H1 (cell line): ENCODE measurements at regions not wholly inside any gene's neighbourhood (a gene's known extent, or its start where the extent isn't known, plus 50 kb on each side); places are given as distances from the start of the nearest gene placed in this dataset.

Source experiments
- CTCF ChIA-PET: fragments of 300-600 bp; sonication (Branson Sonifier 250); formaldehyde crosslinking; loops from one replicate; lab custom pipeline; 2021; ENCODE audit not compliant: partially characterized antibody; lab: Charles Lee
- POLR2A ChIA-PET: fragments of 300-600 bp; sonication (Branson Sonifier 250); formaldehyde crosslinking; loops from one replicate; lab custom pipeline; 2021; ENCODE audit warnings: inconsistent platforms; ENCODE audit not compliant: partially characterized antibody; lab: Charles Lee
- DNase-seq, 2 experiments: peaks; one replicate each; pipeline versions ENCODE4 v3.0.0 to v3.0.0-alpha.2; 2010 to 2022; ENCODE audit warnings: low spot score in 2 of 2, low read depth in 1 of 2, mixed read lengths in 1 of 2
- FAIRE-seq: peaks from 2 replicates; lab custom pipeline; 2011; peaks lifted over from hg19 to GRCh38; lab: Jason Lieb, UNC
- H2AFZ ChIP-seq: 2 replicates; pipeline ENCODE4 v1.8.1; 2012; ENCODE audit warnings: low read length, inconsistent platforms
- H2AK5ac ChIP-seq: 2 replicates; pipeline ENCODE4 v1.6.1; 2013; ENCODE audit warnings: low read depth, low read length
- H2BK120ac ChIP-seq: replicated peaks from 2 replicates; pipeline ENCODE3; 2013; ENCODE audit warnings: low read depth, low read length, inconsistent platforms
- H2BK12ac ChIP-seq: 2 replicates; pipeline ENCODE4 v1.6.1; 2013; ENCODE audit warnings: low read depth, low read length
- H2BK15ac ChIP-seq: 2 replicates; pipeline ENCODE4 v1.6.1; 2013; ENCODE audit warnings: low read length
- H2BK20ac ChIP-seq: 2 replicates; pipeline ENCODE4 v1.6.1; 2013; ENCODE audit warnings: low read length
- H2BK5ac ChIP-seq: 2 replicates; pipeline ENCODE4 v1.6.1; 2013; ENCODE audit warnings: low read depth, low read length
- H3K14ac ChIP-seq: 2 replicates; pipeline ENCODE4 v1.6.1; 2013; ENCODE audit warnings: inconsistent platforms; ENCODE audit not compliant: insufficient read length
- H3K18ac ChIP-seq: 2 replicates; pipeline ENCODE4 v1.6.1; 2013; ENCODE audit warnings: low read length; ENCODE audit errors: extremely low read depth
- H3K23ac ChIP-seq: 2 replicates; pipeline ENCODE4 v1.6.1; 2013; ENCODE audit warnings: inconsistent platforms; ENCODE audit not compliant: insufficient read length
- H3K23me2 ChIP-seq: 2 replicates; pipeline ENCODE4 v1.6.1; 2013; ENCODE audit warnings: low read depth, low read length
- H3K27ac ChIP-seq: 2 replicates; pipeline ENCODE4 v1.6.1; 2011; ENCODE audit warnings: low read depth, low read length, inconsistent platforms
- H3K27me3 ChIP-seq, 4 experiments: replicated peaks in 1 of 4; 1 replicate in 1 of 4; 2 replicates in 3 of 4; pipeline versions ENCODE4 v1.6.1 to v1.8.1; 2011 to 2013; ENCODE audit warnings: low read length in 3 of 4, mild to moderate bottlenecking in 3 of 4, inconsistent platforms in 2 of 4, mixed read lengths in 2 of 4, moderate library complexity in 1 of 4; ENCODE audit not compliant: control insufficient read depth in 3 of 4, insufficient read depth in 3 of 4; ENCODE audit errors: extremely low read depth in 1 of 4
- H3K36me3 ChIP-seq, 4 experiments: 2 replicates each; pipeline versions ENCODE4 v1.6.1 to v1.8.1; 2011 to 2013; ENCODE audit warnings: mild to moderate bottlenecking in 4 of 4, low read length in 3 of 4, moderate library complexity in 2 of 4, control low read depth in 1 of 4, inconsistent platforms in 1 of 4; ENCODE audit not compliant: insufficient read depth in 4 of 4, control insufficient read depth in 2 of 4
- H3K4ac ChIP-seq: replicated peaks from 2 replicates; pipeline ENCODE3; 2013; ENCODE audit warnings: low read length, low read depth, mixed read lengths, inconsistent platforms; ENCODE audit not compliant: insufficient read length
- H3K4me1 ChIP-seq, 4 experiments: replicated peaks in 1 of 4; 1 replicate in 1 of 4; 2 replicates in 3 of 4; pipeline versions ENCODE4 v1.6.1 to v1.8.1; 2011 to 2013; ENCODE audit warnings: low read length in 3 of 4, inconsistent platforms in 2 of 4, mixed read lengths in 1 of 4; ENCODE audit not compliant: insufficient read depth in 4 of 4, control insufficient read depth in 3 of 4
- H3K4me2 ChIP-seq, 2 experiments: 2 replicates each; pipeline versions ENCODE4 v1.6.1 to v1.8.1; 2011 to 2013; ENCODE audit warnings: low read depth in 2 of 2, low read length in 2 of 2, control low read depth in 1 of 2, inconsistent platforms in 1 of 2, mild to moderate bottlenecking in 1 of 2; ENCODE audit not compliant: insufficient read depth in 1 of 2
- H3K4me3 ChIP-seq, 4 experiments: fragments of 200-600, 300-600 bp in 1 of 4; sonication (generic), shearing (Covaris generic), sonication (Bioruptor Twin) in 1 of 4; 2 replicates each; pipeline versions ENCODE4 v1.5.1 to v1.8.1; 2011 to 2016; ENCODE audit warnings: low read length in 4 of 4, low read depth in 3 of 4, control low read depth in 2 of 4, inconsistent platforms in 2 of 4, mild to moderate bottlenecking in 2 of 4, mixed read lengths in 1 of 4, moderate library complexity in 1 of 4; ENCODE audit not compliant: insufficient read depth in 2 of 4; ENCODE audit errors: extremely low read depth in 1 of 4
- H3K56ac ChIP-seq: replicated peaks from 2 replicates; pipeline ENCODE3; 2013; ENCODE audit warnings: low read depth, mild to moderate bottlenecking, mixed read lengths, low read length, inconsistent platforms; ENCODE audit not compliant: insufficient read length
- H3K79me1 ChIP-seq: 2 replicates; pipeline ENCODE4 v1.6.1; 2013; ENCODE audit warnings: low read depth, low read length, control low read depth
- H3K79me2 ChIP-seq, 2 experiments: 2 replicates each; pipeline versions ENCODE4 v1.6.1 to v1.8.1; 2012 to 2013; ENCODE audit warnings: low read length in 2 of 2, mild to moderate bottlenecking in 2 of 2, inconsistent platforms in 1 of 2; ENCODE audit not compliant: insufficient read depth in 2 of 2, control insufficient read depth in 1 of 2
- H3K9ac ChIP-seq, 4 experiments: replicated peaks in 1 of 4; 1 replicate in 1 of 4; 2 replicates in 3 of 4; pipeline versions ENCODE4 v1.6.1 to v1.8.1; 2011 to 2013; ENCODE audit warnings: low read depth in 3 of 4, low read length in 3 of 4, control low read depth in 2 of 4, mild to moderate bottlenecking in 2 of 4, moderate library complexity in 2 of 4, inconsistent platforms in 1 of 4; ENCODE audit errors: extremely low read depth in 1 of 4
- H3K9me3 ChIP-seq, 2 experiments: 2 replicates each; pipeline versions ENCODE4 v1.6.1 to v1.8.1; 2012 to 2013; ENCODE audit warnings: mild to moderate bottlenecking in 2 of 2, moderate library complexity in 2 of 2, control low read depth in 1 of 2, inconsistent platforms in 1 of 2, low read depth in 1 of 2, low read length in 1 of 2, mixed read lengths in 1 of 2; ENCODE audit not compliant: insufficient read depth in 2 of 2
- H4K20me1 ChIP-seq, 2 experiments: replicated peaks in 1 of 2; 2 replicates each; pipeline versions ENCODE3 to v1.8.1; 2011 to 2013; ENCODE audit warnings: inconsistent platforms in 2 of 2, low read length in 2 of 2, mild to moderate bottlenecking in 1 of 2; ENCODE audit not compliant: insufficient read depth in 2 of 2, control insufficient read depth in 1 of 2
- H4K5ac ChIP-seq: 2 replicates; pipeline ENCODE4 v1.6.1; 2013; ENCODE audit warnings: low read length, low read depth, mixed read lengths, inconsistent platforms; ENCODE audit not compliant: insufficient read length
- H4K8ac ChIP-seq: 2 replicates; pipeline ENCODE4 v1.8.0; 2013; ENCODE audit warnings: mild to moderate bottlenecking, moderate library complexity, low read length, inconsistent platforms; ENCODE audit not compliant: insufficient read depth; ENCODE audit errors: extremely low read depth
- H4K91ac ChIP-seq: replicated peaks from 2 replicates; pipeline ENCODE3; 2013; ENCODE audit warnings: low read length, mixed read lengths, inconsistent platforms; ENCODE audit not compliant: insufficient read length
- BCL11A ChIP-seq, 2 experiments: IDR thresholded peaks; one replicate each; pipeline ENCODE4 v1.6.1; 2011; ENCODE audit warnings: low read depth in 2 of 2, low read length in 2 of 2, mild to moderate bottlenecking in 2 of 2
- JUN ChIP-seq: IDR thresholded peaks from 2 replicates; pipeline ENCODE4 v1.6.1; 2011; ENCODE audit warnings: low read depth, mild to moderate bottlenecking, improper control_type of control experiment, low read length
- RXRA ChIP-seq: IDR thresholded peaks from 2 replicates; pipeline ENCODE4 v1.6.1; 2011; ENCODE audit warnings: low read depth, mild to moderate bottlenecking, low read length, moderate library complexity; ENCODE audit not compliant: insufficient read depth
- TAF7 ChIP-seq: optimal IDR thresholded peaks from 2 replicates; pipeline ENCODE3; 2011; ENCODE audit warnings: low read depth, mild to moderate bottlenecking, inconsistent platforms, low read length, moderate library complexity, borderline replicate concordance
- WGBS, 2 experiments: shearing (Covaris generic) in 1 of 2; methylation state at CpG; one replicate each; pipeline versions ENCODE4 v1.1.6 to v1.1.7; 2013 to 2015; ENCODE audit warnings: low lambda C conversion rate in 2 of 2, mixed read lengths in 2 of 2, inconsistent platforms in 1 of 2, low coverage in 1 of 2, missing lambda C conversion rate in 1 of 2; ENCODE audit not compliant: insufficient replicate concordance in 2 of 2, insufficient coverage in 1 of 2, insufficient read length in 1 of 2; ENCODE audit errors: extremely low coverage in 1 of 2, missing lambda C conversion rate in 1 of 2; 5-methylcytosine and 5-hydroxymethylcytosine counted together

DNA sequence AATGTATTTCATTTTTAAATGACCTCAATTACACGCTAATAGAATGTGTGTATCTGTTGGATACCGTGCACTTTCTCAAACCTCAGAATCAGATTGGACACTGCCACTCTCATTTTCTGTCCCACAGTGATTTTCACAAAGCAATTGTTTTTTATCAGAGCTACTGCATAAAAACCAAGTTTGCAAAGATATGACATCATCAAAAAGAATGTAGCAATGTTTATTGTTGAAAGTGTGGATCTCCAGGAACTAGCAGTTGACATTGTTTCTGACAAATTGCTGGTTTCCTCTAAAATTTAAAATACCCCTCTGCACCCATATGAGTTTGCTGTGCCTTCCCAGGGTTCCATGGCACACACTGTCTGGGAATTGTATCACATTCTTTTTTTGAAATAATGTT is 362.7 kb upstream of the DDI1 start:
- H3K27me3 ChIP-seq = peaks cover 0 to 2% (median 0%) of the 10 kb centered on the region in 4 experiments; a peak in 2 of 7 replicates
- no peak overlapping the region for H3K4me3 ChIP-seq
- no peak overlapping the region for H4K5ac ChIP-seq
- no peak overlapping the region for H2BK12ac ChIP-seq
- no peaks in the 10 kb centered on the region for H3K23me2 ChIP-seq
- ChIA-PET CTCF (no interaction called here), POLR2A (no interaction called here)
- no peak overlapping the region for H3K23ac ChIP-seq
- H3K79me1 ChIP-seq = no peaks in the 10 kb centered on the region
- no peak for TF ChIP-seq JUN
- no peak for TF ChIP-seq TAF7
- TF ChIP-seq BCL11A (IDR thresholded peaks at IDR 0.05; ENCODE audit: low read depth in 2 of 2, low read length in 2 of 2) = no peak
- no peak for TF ChIP-seq RXRA
- FAIRE-seq (no peak), DNase-seq (no peak)
- H2BK15ac ChIP-seq = no peak overlapping the region
- no peak overlapping the region for H4K8ac ChIP-seq
- H2AK5ac ChIP-seq = no peak overlapping the region
- H2BK5ac ChIP-seq = no peak overlapping the region
- 96% methylated on average over 2 of the region's 2 CpGs; no CpG with 5 or more reads in 1 of the 2 experiments for WGBS, 2 experiments
- no peaks in the 10 kb centered on the region for H3K4me1 ChIP-seq
- no peaks in the 10 kb centered on the region for H3K9me3 ChIP-seq
- H3K4me2 ChIP-seq = no peak overlapping the region
- no peak overlapping the region for H2AFZ ChIP-seq
- H3K4ac ChIP-seq = no peak overlapping the region
- no peak overlapping the region for H3K27ac ChIP-seq
- H3K18ac ChIP-seq = no peak overlapping the region
- H3K36me3 ChIP-seq = no peaks in the 10 kb centered on the region
- H3K9ac ChIP-seq = no peak overlapping the region
- no peak overlapping the region for H3K56ac ChIP-seq
- H3K79me2 ChIP-seq = no peaks in the 10 kb centered on the region
- H3K14ac ChIP-seq = no peak overlapping the region
- H4K91ac ChIP-seq = no peak overlapping the region
- H4K20me1 ChIP-seq = peaks cover 0 to 1% of the 10 kb centered on the region in 2 experiments
- H2BK120ac ChIP-seq = no peak overlapping the region
- no peak overlapping the region for H2BK20ac ChIP-seq
